B cell (primary cell): ENCODE measurements at regions not wholly inside any gene's neighbourhood (a gene's known extent, or its start where the extent isn't known, plus 50 kb on each side); places are given as distances from the start of the nearest gene placed in this dataset.

Source experiments
- ATAC-seq: fragments of 200-7000 bp; cut with Tn5 transposase; one replicate; pipeline ENCODE4 v1.10.0; 2021; ENCODE audit warnings: low read depth, mild to moderate bottlenecking, moderate number of reproducible peaks, moderate library complexity
- CTCF ChIA-PET: fragments of 350-600 bp; sonication (Branson Sonifier 250); formaldehyde crosslinking; loops from one replicate; lab custom pipeline; 2021; ENCODE audit warnings: antibody characterized with exemption, inconsistent platforms; lab: Charles Lee
- POLR2A ChIA-PET: fragments of 350-600 bp; sonication (Branson Sonifier 250); formaldehyde crosslinking; loops from one replicate; lab custom pipeline; 2021; ENCODE audit warnings: antibody characterized with exemption; lab: Charles Lee
- DNase-seq: peaks from one replicate; pipeline ENCODE4 v3.0.0; 2013
- H2AFZ ChIP-seq: 2 replicates; pipeline ENCODE4 v1.6.1; 2012; ENCODE audit warnings: mild to moderate bottlenecking, low read depth, low read length; ENCODE audit not compliant: insufficient read depth, poor library complexity, severe bottlenecking
- H3K27ac ChIP-seq, 2 donors: 1 replicate in 1 of 2; 2 replicates in 1 of 2; pipeline ENCODE4 v1.5.1; 2012 to 2013; ENCODE audit warnings: low read length in 2 of 2, mild to moderate bottlenecking in 2 of 2, moderate library complexity in 1 of 2
- H3K27me3 ChIP-seq, 4 experiments: fragments of 200-600 bp in 1 of 4; sonication (generic) in 1 of 4; replicated peaks in 1 of 4; 1 replicate in 2 of 4; 2 replicates in 2 of 4; pipeline versions ENCODE4 v1.6.1 to v1.7.0; 2013 to 2016; ENCODE audit warnings: low read length in 3 of 4, mild to moderate bottlenecking in 2 of 4, mixed read lengths in 1 of 4, moderate library complexity in 1 of 4; ENCODE audit not compliant: insufficient read depth in 4 of 4, control insufficient read depth in 3 of 4; ENCODE audit errors: control extremely low read depth in 1 of 4
- H3K36me3 ChIP-seq, 2 experiments: replicated peaks in 1 of 2; 1 replicate in 1 of 2; 2 replicates in 1 of 2; pipeline versions ENCODE4 v1.6.1 to v1.7.1; 2013; ENCODE audit warnings: low read length in 1 of 2; ENCODE audit not compliant: insufficient read depth in 2 of 2, control insufficient read depth in 1 of 2; ENCODE audit errors: control extremely low read depth in 1 of 2, extremely low read depth in 1 of 2
- H3K4me1 ChIP-seq, 2 donors: fragments of 200-600 bp in 1 of 2; sonication (generic) in 1 of 2; 1 replicate in 1 of 2; 2 replicates in 1 of 2; pipeline versions ENCODE4 v1.5.1 to v1.6.1; 2013 to 2017; ENCODE audit warnings: low read length in 2 of 2; ENCODE audit not compliant: control insufficient read depth in 2 of 2, insufficient read depth in 2 of 2
- H3K4me2 ChIP-seq: replicated peaks from 2 replicates; pipeline ENCODE3; 2012; ENCODE audit warnings: mild to moderate bottlenecking, low read depth, low read length; ENCODE audit not compliant: poor library complexity, severe bottlenecking
- H3K4me3 ChIP-seq, 5 experiments: fragments of 200-600 bp in 1 of 5; sonication (generic) in 1 of 5; 1 replicate in 3 of 5; 2 replicates in 2 of 5; pipeline versions ENCODE4 v1.5.1 to v1.7.0; 2011 to 2016; ENCODE audit warnings: low read length in 4 of 5, mild to moderate bottlenecking in 4 of 5, low read depth in 2 of 5, control low read depth in 1 of 5, moderate library complexity in 1 of 5; ENCODE audit not compliant: insufficient read depth in 1 of 5; ENCODE audit errors: control extremely low read depth in 1 of 5, extremely low read depth in 1 of 5
- H3K79me2 ChIP-seq: fragments of 200-600 bp; sonication (generic); one replicate; pipeline ENCODE4 v1.6.0; 2016; ENCODE audit warnings: low read length; ENCODE audit not compliant: control insufficient read depth, insufficient read depth
- H3K9ac ChIP-seq: fragments of 200-600 bp; sonication (generic); 2 replicates; pipeline ENCODE4 v1.6.1; 2017; ENCODE audit warnings: mild to moderate bottlenecking, low read length, moderate library complexity
- H3K9me3 ChIP-seq, 3 donors: one replicate each; pipeline versions ENCODE4 v1.6.1 to v1.7.1; 2013; ENCODE audit warnings: low read length in 2 of 3; ENCODE audit not compliant: control insufficient read depth in 2 of 3, insufficient read depth in 1 of 3; ENCODE audit errors: control extremely low read depth in 1 of 3
- H4K20me1 ChIP-seq: 2 replicates; pipeline ENCODE4 v1.6.0; 2012; ENCODE audit warnings: mild to moderate bottlenecking, low read length; ENCODE audit not compliant: insufficient read depth, control insufficient read depth, poor library complexity, severe bottlenecking
- H3K27ac Mint-ChIP-seq: one replicate; pipeline ENCODE4 v1.8.0; 2021; ENCODE audit warnings: mixed read lengths
- H3K27me3 Mint-ChIP-seq: one replicate; pipeline ENCODE4 v1.8.0; 2021; ENCODE audit warnings: mixed read lengths
- H3K4me1 Mint-ChIP-seq: one replicate; pipeline ENCODE4 v1.8.0; 2021; ENCODE audit warnings: mixed read lengths
- H3K4me3 Mint-ChIP-seq: one replicate; pipeline ENCODE4 v1.8.0; 2021; ENCODE audit warnings: mixed read lengths
- H3K9me3 Mint-ChIP-seq: one replicate; pipeline ENCODE4 v1.8.0; 2022; ENCODE audit warnings: mixed read lengths; ENCODE audit not compliant: insufficient read depth
- EZH2 ChIP-seq: IDR thresholded peaks from 2 replicates; pipeline ENCODE4 v1.6.1; 2012; ENCODE audit warnings: borderline replicate concordance, low read depth, mild to moderate bottlenecking, moderate library complexity, low read length; ENCODE audit not compliant: insufficient read depth, poor library complexity, severe bottlenecking
- WGBS: methylation state at CpG from one replicate; pipeline ENCODE4 v1.1.5; 2013; ENCODE audit warnings: missing lambda C conversion rate; ENCODE audit not compliant: insufficient coverage; 5-methylcytosine and 5-hydroxymethylcytosine counted together
- intact Hi-C: fragments of 100-400 bp; cut with micrococcal nuclease; formaldehyde crosslinking; loops from one replicate; pipeline ENCODE4 v1.10.0; 2022
- TF ChIP-seq, protein P1 (sequence below): fragments of 200-600 bp; IDR thresholded peaks from one replicate; pipeline ENCODE4 v1.8.0; 2022; ENCODE audit warnings: antibody characterized with exemption, mild to moderate bottlenecking

DNA sequence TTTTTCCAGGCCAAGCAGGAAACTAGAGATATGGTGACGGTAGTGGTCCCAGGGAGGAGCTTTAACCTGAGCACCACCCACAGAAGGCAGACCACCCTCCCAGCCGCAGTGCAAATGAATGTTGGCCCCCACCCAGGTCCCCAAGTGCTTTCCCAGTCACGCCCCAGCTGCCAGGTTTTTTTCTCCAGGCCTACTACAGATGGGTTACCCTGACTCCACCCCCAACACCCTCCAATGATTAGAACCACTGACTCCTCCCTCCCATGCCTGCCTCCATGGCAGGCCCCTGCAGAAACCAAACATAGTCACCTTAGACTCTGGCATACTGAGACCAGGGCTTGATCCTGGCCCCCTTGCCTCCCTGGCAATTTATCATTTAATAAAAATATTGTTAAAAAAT lies 58.7 kb upstream of the CHST1 start:
- Histone ChIP-seq H3K4me1 (no peaks in the 10 kb centered on the region), H3K36me3 (no peaks in the 10 kb centered on the region), H2AFZ (no peak overlapping the region), H3K9me3 (peaks cover 0 to under 1% (median 0%) of the 10 kb centered on the region in 3 donors), H3K79me2 (no peaks in the 10 kb centered on the region), H3K4me3 (no peak overlapping the region), H3K4me2 (no peak overlapping the region), H3K9ac (no peak overlapping the region), H3K27me3 (peaks cover 0 to 2% (median 0%) of the 10 kb centered on the region in 4 experiments), H3K27ac (no peak overlapping the region), H4K20me1 (no peaks in the 10 kb centered on the region)
- 74% methylated on average over 3 of the region's 3 CpGs for WGBS
- no peaks in the 10 kb centered on the region for H3K9me3 Mint-ChIP-seq
- intact Hi-C loops = no loop called here
- POLR2A ChIA-PET = no interaction called here
- TF ChIP-seq EZH2 = no peak
- TF ChIP-seq, protein P1, sequence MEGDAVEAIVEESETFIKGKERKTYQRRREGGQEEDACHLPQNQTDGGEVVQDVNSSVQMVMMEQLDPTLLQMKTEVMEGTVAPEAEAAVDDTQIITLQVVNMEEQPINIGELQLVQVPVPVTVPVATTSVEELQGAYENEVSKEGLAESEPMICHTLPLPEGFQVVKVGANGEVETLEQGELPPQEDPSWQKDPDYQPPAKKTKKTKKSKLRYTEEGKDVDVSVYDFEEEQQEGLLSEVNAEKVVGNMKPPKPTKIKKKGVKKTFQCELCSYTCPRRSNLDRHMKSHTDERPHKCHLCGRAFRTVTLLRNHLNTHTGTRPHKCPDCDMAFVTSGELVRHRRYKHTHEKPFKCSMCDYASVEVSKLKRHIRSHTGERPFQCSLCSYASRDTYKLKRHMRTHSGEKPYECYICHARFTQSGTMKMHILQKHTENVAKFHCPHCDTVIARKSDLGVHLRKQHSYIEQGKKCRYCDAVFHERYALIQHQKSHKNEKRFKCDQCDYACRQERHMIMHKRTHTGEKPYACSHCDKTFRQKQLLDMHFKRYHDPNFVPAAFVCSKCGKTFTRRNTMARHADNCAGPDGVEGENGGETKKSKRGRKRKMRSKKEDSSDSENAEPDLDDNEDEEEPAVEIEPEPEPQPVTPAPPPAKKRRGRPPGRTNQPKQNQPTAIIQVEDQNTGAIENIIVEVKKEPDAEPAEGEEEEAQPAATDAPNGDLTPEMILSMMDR = no peak
- no peak overlapping the region for H3K27ac Mint-ChIP-seq
- no peak overlapping the region for H3K4me3 Mint-ChIP-seq
- H3K4me1 Mint-ChIP-seq = no peaks in the 10 kb centered on the region
- no peak for DNase-seq
- peaks cover 30% of the 10 kb centered on the region for H3K27me3 Mint-ChIP-seq
- CTCF ChIA-PET = no interaction called here
- no peak for ATAC-seq

DNA sequence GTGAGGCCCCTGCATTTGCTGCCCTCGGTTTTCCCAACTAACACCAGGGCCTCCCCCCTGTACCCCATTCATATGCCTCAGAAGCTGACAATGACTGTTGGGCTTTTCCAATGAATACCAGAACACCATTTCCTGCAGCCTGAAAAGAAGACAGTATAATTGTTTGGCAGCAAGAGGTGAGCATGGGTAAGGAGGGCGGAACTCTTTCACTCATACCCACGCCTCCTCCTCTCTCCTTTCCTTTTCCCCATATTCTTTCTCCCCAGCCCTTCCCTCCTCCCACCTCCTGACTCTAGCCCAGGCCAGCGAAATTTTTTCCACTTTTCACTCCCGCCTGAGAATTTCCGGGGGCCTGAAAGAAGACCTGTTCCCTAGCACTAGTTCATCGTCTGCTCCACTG lies 58.0 kb upstream of the CHST1 start:
- ATAC-seq (no peak), DNase-seq (no peak)
- Mint-ChIP-seq H3K27ac (no peak overlapping the region), H3K4me1 (no peaks in the 10 kb centered on the region), H3K9me3 (no peaks in the 10 kb centered on the region), H3K4me3 (no peak overlapping the region), H3K27me3 (peaks cover 30% of the 10 kb centered on the region)
- no peak overlapping the region for H3K4me3 ChIP-seq
- peaks cover 0 to 2% (median 0%) of the 10 kb centered on the region in 4 experiments for H3K27me3 ChIP-seq
- no peaks in the 10 kb centered on the region for H3K9me3 ChIP-seq
- no peak overlapping the region for H3K9ac ChIP-seq
- POLR2A ChIA-PET = no interaction called here
- no peak overlapping the region for H3K27ac ChIP-seq
- CTCF ChIA-PET = no interaction called here
- no peaks in the 10 kb centered on the region for H4K20me1 ChIP-seq
- 77% methylated on average over 5 of the region's 7 CpGs for WGBS
- H3K79me2 ChIP-seq = no peaks in the 10 kb centered on the region
- TF ChIP-seq EZH2 = no peak
- TF ChIP-seq, protein P1 = no peak
- H3K4me2 ChIP-seq = no peak overlapping the region
- intact Hi-C loops = no loop called here
- H3K36me3 ChIP-seq = no peaks in the 10 kb centered on the region
- H2AFZ ChIP-seq = no peak overlapping the region
- no peaks in the 10 kb centered on the region for H3K4me1 ChIP-seq
